DMS79 (cell line): ENCODE measurements at regions not wholly inside any gene's neighbourhood (a gene's known extent, or its start where the extent isn't known, plus 50 kb on each side); places are given as distances from the start of the nearest gene placed in this dataset.

Experiments
- DNase-seq: peaks from one replicate; lab custom pipeline; 2025; lab: John Stamatoyannopoulos, UW

GRCh38 chr1:96964761-96965160 is 243.2 kb downstream of the PTBP2 start:
- DNase-seq = no peak

DNA sequence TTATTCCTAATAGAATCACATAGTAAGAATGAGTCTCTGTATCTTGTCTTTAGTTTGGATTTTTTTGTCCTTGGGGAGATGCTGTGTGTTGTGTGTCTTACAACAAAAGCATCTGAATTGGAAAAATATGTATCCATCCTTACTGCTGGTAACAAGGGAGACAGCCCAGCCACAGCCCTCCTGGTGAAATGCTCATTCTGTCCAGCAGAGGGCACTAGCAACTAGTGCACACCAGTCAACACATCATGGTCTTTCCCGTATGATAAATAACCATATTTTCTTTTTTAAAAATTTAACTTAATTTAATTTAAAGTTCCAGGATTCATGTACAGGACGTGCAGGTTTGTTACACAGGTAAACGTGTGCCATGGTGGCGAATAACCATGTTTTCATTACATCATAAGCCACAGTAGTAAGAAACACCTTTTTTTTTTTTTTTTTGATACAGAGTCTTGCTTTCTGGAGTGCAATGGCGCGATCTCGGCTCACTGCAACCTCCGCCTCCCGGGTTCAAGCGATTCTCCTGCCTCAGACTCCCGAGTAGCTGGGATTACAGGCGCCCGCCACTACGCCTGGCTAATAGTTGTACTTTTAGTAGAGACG is 245.1 kb downstream of the PTBP2 start:
- no peak for DNase-seq

GRCh38 chr1:96967311-96967710 is 245.7 kb downstream of the PTBP2 start:
- DNase-seq = no peak

DNA sequence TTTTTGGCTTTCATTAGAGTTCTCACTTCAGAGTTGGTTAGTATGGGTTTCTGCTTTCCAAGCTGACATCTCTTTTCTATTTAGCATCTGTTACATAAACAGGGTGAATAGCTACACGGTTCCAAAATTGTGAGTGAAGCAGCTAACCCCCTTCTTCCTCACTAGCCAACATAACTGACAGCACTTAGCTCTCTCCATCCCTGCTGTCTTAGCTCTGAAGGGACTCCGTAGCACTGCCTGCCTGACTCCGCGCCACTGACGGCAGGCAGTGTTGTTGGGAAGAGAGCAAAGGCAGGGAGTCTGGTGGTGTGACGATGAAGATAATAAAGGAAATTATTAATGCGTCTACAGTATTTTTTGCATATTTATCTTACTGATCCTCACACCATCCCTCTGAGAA is 247.0 kb downstream of the PTBP2 start:
- no peak for DNase-seq

- DNase-seq = no peak
Observed at GRCh38 chr1:96968983-96969382, 247.4 kb downstream of the PTBP2 start.

GRCh38 chr1:96969656-96970163 is 248.1 kb downstream of the PTBP2 start:
- DNase-seq = no peak

GRCh38 chr1:96971439-96971838 is 249.9 kb downstream of the PTBP2 start:
- no peak for DNase-seq

- DNase-seq = no peak
Observed at GRCh38 chr1:96971849-96972602, 250.4 kb downstream of the PTBP2 start.

DNA sequence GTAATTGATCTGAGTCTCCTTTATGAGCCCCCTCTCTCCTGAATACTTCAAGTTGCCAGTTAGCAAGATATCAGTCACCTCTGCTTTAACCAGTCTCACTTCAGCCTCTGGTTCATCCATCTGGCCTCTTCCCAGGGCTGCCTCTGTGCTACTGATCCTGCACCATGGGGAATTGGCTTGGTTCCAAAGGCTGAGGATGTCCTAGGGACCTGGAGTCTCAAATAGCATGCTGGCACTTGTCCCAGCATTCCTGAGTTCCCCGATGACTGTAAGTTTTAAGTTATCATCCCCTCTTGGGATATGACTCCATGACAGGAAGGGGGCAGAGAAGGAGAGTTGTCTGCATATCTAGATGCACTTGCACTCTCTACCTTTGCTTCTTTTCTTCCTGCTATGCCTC is 252.0 kb downstream of the PTBP2 start:
- DNase-seq = no peak

- no peak for DNase-seq
Observed at GRCh38 chr1:96978444-96978843, 256.9 kb downstream of the PTBP2 start.

- DNase-seq = no peak
Observed at GRCh38 chr1:96978901-96979300, 257.3 kb downstream of the PTBP2 start.

GRCh38 chr1:96979304-96980268 is 258.0 kb downstream of the PTBP2 start:
- DNase-seq = no peak

DNA sequence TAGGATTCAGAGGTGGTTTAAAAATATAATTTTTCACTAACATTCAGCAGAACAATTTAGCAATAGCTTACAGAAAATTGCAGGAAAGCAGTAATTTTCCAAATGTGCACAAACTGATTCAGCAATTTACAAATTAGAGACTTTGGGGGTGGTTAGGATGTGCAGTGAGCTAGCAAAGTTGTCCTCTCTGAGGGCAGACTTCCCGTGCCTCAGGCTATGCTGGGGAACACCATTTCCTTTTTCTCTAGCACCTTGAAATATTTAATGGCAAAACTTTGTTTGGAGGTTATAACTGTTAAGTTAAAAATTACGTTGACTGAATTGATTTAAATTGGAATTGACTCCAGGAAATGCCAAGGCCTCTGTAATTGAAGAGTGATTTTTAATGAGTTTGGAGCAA is 258.9 kb downstream of the PTBP2 start:
- DNase-seq = no peak

GRCh38 chr1:96981181-96981580 is 259.6 kb downstream of the PTBP2 start:
- no peak for DNase-seq

DNA sequence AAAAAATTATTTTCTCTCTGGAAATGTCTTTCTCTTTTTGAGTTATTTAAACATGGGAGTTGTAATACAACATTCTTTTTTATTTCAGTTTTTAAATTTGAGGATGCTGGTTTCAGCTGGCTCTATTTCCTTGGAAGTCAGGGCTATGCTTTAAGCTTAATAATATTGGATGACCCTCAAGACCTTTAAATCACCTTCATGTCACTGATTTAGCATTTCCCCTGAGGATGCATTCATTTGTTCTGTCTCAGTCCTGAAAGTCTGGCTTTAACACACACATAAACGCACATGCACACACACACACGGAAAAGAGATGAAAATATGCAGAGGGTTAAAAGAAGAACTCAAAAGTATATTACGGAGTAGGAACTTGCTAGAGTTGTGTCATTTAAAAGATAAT is 260.5 kb downstream of the PTBP2 start:
- DNase-seq = no peak

DNA sequence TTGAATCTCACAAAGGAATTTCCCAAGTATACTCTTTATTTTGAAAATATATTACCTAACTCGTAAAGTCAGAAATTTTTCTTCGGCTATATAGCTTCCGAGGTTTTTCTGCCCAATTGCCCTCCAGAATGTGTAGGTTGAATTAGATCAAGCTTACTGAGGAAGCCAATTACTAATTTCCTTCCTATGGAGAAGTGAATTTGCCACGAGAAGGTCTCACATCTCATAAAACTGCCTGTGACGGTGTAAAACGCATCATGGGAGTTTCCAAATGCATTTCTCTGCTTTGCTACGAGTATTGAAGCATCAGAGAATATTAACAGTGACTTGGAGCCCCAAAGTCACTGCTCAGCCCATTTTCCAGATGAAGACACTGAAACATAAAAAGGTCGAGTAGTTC is 262.3 kb downstream of the PTBP2 start:
- no peak for DNase-seq

- DNase-seq = no peak
Observed at GRCh38 chr1:96987186-96987703, 265.7 kb downstream of the PTBP2 start.

DNA sequence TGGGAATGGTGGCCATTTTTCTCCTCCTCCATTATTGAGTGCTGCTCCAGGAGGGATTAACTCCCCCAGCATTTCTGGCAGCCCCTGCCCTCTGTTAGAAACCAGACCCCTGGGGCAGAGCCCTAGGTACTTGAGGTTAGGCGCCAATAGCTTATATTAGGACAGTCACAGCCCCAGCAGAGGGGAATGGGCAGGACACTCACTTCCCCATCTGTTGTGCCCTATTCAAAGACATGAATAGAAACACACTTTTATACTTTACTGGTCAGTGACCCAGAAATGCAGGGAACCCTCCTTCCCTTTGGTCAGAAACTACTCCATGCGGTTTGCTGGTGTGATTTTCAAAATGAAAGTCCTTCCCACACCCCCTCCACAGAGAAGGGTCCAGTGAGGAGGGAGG is 267.7 kb downstream of the PTBP2 start:
- DNase-seq = no peak

DNA sequence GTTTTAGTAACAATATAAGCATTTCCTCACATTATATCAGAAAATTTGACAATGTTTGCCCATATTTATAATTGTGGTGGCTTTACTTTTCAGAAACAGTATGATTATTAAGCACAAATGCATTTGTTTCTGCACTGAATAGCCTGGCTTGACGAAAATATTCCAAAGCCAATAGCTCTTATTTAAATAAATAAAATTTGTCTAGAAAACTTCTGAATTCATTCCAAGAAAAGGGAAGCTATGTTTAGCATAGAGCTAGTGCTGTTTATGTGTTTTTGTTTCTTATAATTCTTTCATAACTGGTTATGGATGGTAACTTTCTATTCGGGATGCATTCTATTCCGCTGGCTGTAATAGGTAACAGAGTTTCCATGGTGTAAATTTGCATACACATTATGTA is 268.6 kb downstream of the PTBP2 start:
- no peak for DNase-seq

DNA sequence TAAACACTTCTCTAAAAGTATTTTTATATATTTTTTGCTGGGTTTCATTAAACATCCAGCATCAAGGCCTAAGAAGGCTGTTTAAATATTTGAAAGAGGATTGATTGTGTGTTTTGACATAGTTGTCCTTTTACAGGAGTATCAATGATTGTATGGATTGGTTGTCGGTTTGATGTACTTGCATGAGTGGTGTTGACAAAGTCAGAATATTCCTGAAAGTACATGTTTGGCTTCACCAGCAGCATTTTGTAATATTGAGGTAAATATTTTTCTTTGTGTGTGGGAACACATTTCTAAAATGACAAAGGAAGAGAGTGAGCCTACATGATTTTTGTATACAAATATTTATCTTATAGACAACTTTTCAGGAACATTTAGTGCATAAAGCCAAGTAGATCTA is 269.7 kb downstream of the PTBP2 start:
- DNase-seq = no peak

- no peak for DNase-seq
Observed at GRCh38 chr1:96992871-96993270, 271.3 kb downstream of the PTBP2 start.

DNA sequence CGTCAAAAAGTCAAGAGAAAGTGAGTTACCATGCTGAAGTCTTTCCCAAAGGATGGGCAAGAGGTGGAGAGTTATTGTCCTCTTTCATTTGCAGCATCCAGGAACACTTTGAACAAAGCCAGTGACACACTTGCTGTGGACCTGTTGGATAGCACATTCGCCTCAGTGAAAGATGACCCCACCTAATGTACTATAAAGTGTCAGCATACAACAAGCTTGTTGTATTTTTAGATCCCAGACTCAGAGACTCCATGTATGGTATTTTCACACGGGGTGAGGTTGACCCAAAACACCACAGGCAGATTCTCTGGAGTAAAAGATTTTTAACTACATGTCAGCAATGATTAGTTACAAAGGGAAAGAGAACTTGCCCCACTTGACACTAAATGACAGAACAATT is 273.8 kb downstream of the PTBP2 start:
- no peak for DNase-seq
